H1 (cell line): ENCODE measurements at regions not wholly inside any gene's neighbourhood (a gene's known extent, or its start where the extent isn't known, plus 50 kb on each side); places are given as distances from the start of the nearest gene placed in this dataset.
A peak's percentile ranks its signal among the peaks of the same experiment; 100 is the strongest.

Experiments
- CTCF ChIA-PET: fragments of 300-600 bp; sonication (Branson Sonifier 250); formaldehyde crosslinking; loops from one replicate; lab custom pipeline; 2021; ENCODE audit not compliant: partially characterized antibody; lab: Charles Lee
- POLR2A ChIA-PET: fragments of 300-600 bp; sonication (Branson Sonifier 250); formaldehyde crosslinking; loops from one replicate; lab custom pipeline; 2021; ENCODE audit warnings: inconsistent platforms; ENCODE audit not compliant: partially characterized antibody; lab: Charles Lee
- DNase-seq, 2 experiments: peaks; one replicate each; pipeline versions ENCODE4 v3.0.0 to v3.0.0-alpha.2; 2010 to 2022; ENCODE audit warnings: low spot score in 2 of 2, low read depth in 1 of 2, mixed read lengths in 1 of 2
- FAIRE-seq: peaks from 2 replicates; lab custom pipeline; 2011; peaks lifted over from hg19 to GRCh38; lab: Jason Lieb, UNC
- H2AFZ ChIP-seq: 2 replicates; pipeline ENCODE4 v1.8.1; 2012; ENCODE audit warnings: low read length, inconsistent platforms
- H2AK5ac ChIP-seq: 2 replicates; pipeline ENCODE4 v1.6.1; 2013; ENCODE audit warnings: low read depth, low read length
- H2BK120ac ChIP-seq: replicated peaks from 2 replicates; pipeline ENCODE3; 2013; ENCODE audit warnings: low read depth, low read length, inconsistent platforms
- H2BK12ac ChIP-seq: 2 replicates; pipeline ENCODE4 v1.6.1; 2013; ENCODE audit warnings: low read depth, low read length
- H2BK15ac ChIP-seq: 2 replicates; pipeline ENCODE4 v1.6.1; 2013; ENCODE audit warnings: low read length
- H2BK20ac ChIP-seq: 2 replicates; pipeline ENCODE4 v1.6.1; 2013; ENCODE audit warnings: low read length
- H2BK5ac ChIP-seq: 2 replicates; pipeline ENCODE4 v1.6.1; 2013; ENCODE audit warnings: low read depth, low read length
- H3K14ac ChIP-seq: 2 replicates; pipeline ENCODE4 v1.6.1; 2013; ENCODE audit warnings: inconsistent platforms; ENCODE audit not compliant: insufficient read length
- H3K18ac ChIP-seq: 2 replicates; pipeline ENCODE4 v1.6.1; 2013; ENCODE audit warnings: low read length; ENCODE audit errors: extremely low read depth
- H3K23ac ChIP-seq: 2 replicates; pipeline ENCODE4 v1.6.1; 2013; ENCODE audit warnings: inconsistent platforms; ENCODE audit not compliant: insufficient read length
- H3K23me2 ChIP-seq: 2 replicates; pipeline ENCODE4 v1.6.1; 2013; ENCODE audit warnings: low read depth, low read length
- H3K27ac ChIP-seq: 2 replicates; pipeline ENCODE4 v1.6.1; 2011; ENCODE audit warnings: low read depth, low read length, inconsistent platforms
- H3K27me3 ChIP-seq, 4 experiments: replicated peaks in 1 of 4; 1 replicate in 1 of 4; 2 replicates in 3 of 4; pipeline versions ENCODE4 v1.6.1 to v1.8.1; 2011 to 2013; ENCODE audit warnings: low read length in 3 of 4, mild to moderate bottlenecking in 3 of 4, inconsistent platforms in 2 of 4, mixed read lengths in 2 of 4, moderate library complexity in 1 of 4; ENCODE audit not compliant: control insufficient read depth in 3 of 4, insufficient read depth in 3 of 4; ENCODE audit errors: extremely low read depth in 1 of 4
- H3K36me3 ChIP-seq, 4 experiments: 2 replicates each; pipeline versions ENCODE4 v1.6.1 to v1.8.1; 2011 to 2013; ENCODE audit warnings: mild to moderate bottlenecking in 4 of 4, low read length in 3 of 4, moderate library complexity in 2 of 4, control low read depth in 1 of 4, inconsistent platforms in 1 of 4; ENCODE audit not compliant: insufficient read depth in 4 of 4, control insufficient read depth in 2 of 4
- H3K4ac ChIP-seq: replicated peaks from 2 replicates; pipeline ENCODE3; 2013; ENCODE audit warnings: low read length, low read depth, mixed read lengths, inconsistent platforms; ENCODE audit not compliant: insufficient read length
- H3K4me1 ChIP-seq, 4 experiments: replicated peaks in 1 of 4; 1 replicate in 1 of 4; 2 replicates in 3 of 4; pipeline versions ENCODE4 v1.6.1 to v1.8.1; 2011 to 2013; ENCODE audit warnings: low read length in 3 of 4, inconsistent platforms in 2 of 4, mixed read lengths in 1 of 4; ENCODE audit not compliant: insufficient read depth in 4 of 4, control insufficient read depth in 3 of 4
- H3K4me2 ChIP-seq, 2 experiments: 2 replicates each; pipeline versions ENCODE4 v1.6.1 to v1.8.1; 2011 to 2013; ENCODE audit warnings: low read depth in 2 of 2, low read length in 2 of 2, control low read depth in 1 of 2, inconsistent platforms in 1 of 2, mild to moderate bottlenecking in 1 of 2; ENCODE audit not compliant: insufficient read depth in 1 of 2
- H3K4me3 ChIP-seq, 4 experiments: fragments of 200-600, 300-600 bp in 1 of 4; sonication (generic), shearing (Covaris generic), sonication (Bioruptor Twin) in 1 of 4; 2 replicates each; pipeline versions ENCODE4 v1.5.1 to v1.8.1; 2011 to 2016; ENCODE audit warnings: low read length in 4 of 4, low read depth in 3 of 4, control low read depth in 2 of 4, inconsistent platforms in 2 of 4, mild to moderate bottlenecking in 2 of 4, mixed read lengths in 1 of 4, moderate library complexity in 1 of 4; ENCODE audit not compliant: insufficient read depth in 2 of 4; ENCODE audit errors: extremely low read depth in 1 of 4
- H3K56ac ChIP-seq: replicated peaks from 2 replicates; pipeline ENCODE3; 2013; ENCODE audit warnings: low read depth, mild to moderate bottlenecking, mixed read lengths, low read length, inconsistent platforms; ENCODE audit not compliant: insufficient read length
- H3K79me1 ChIP-seq: 2 replicates; pipeline ENCODE4 v1.6.1; 2013; ENCODE audit warnings: low read depth, low read length, control low read depth
- H3K79me2 ChIP-seq, 2 experiments: 2 replicates each; pipeline versions ENCODE4 v1.6.1 to v1.8.1; 2012 to 2013; ENCODE audit warnings: low read length in 2 of 2, mild to moderate bottlenecking in 2 of 2, inconsistent platforms in 1 of 2; ENCODE audit not compliant: insufficient read depth in 2 of 2, control insufficient read depth in 1 of 2
- H3K9ac ChIP-seq, 4 experiments: replicated peaks in 1 of 4; 1 replicate in 1 of 4; 2 replicates in 3 of 4; pipeline versions ENCODE4 v1.6.1 to v1.8.1; 2011 to 2013; ENCODE audit warnings: low read depth in 3 of 4, low read length in 3 of 4, control low read depth in 2 of 4, mild to moderate bottlenecking in 2 of 4, moderate library complexity in 2 of 4, inconsistent platforms in 1 of 4; ENCODE audit errors: extremely low read depth in 1 of 4
- H3K9me3 ChIP-seq, 2 experiments: 2 replicates each; pipeline versions ENCODE4 v1.6.1 to v1.8.1; 2012 to 2013; ENCODE audit warnings: mild to moderate bottlenecking in 2 of 2, moderate library complexity in 2 of 2, control low read depth in 1 of 2, inconsistent platforms in 1 of 2, low read depth in 1 of 2, low read length in 1 of 2, mixed read lengths in 1 of 2; ENCODE audit not compliant: insufficient read depth in 2 of 2
- H4K20me1 ChIP-seq, 2 experiments: replicated peaks in 1 of 2; 2 replicates each; pipeline versions ENCODE3 to v1.8.1; 2011 to 2013; ENCODE audit warnings: inconsistent platforms in 2 of 2, low read length in 2 of 2, mild to moderate bottlenecking in 1 of 2; ENCODE audit not compliant: insufficient read depth in 2 of 2, control insufficient read depth in 1 of 2
- H4K5ac ChIP-seq: 2 replicates; pipeline ENCODE4 v1.6.1; 2013; ENCODE audit warnings: low read length, low read depth, mixed read lengths, inconsistent platforms; ENCODE audit not compliant: insufficient read length
- H4K8ac ChIP-seq: 2 replicates; pipeline ENCODE4 v1.8.0; 2013; ENCODE audit warnings: mild to moderate bottlenecking, moderate library complexity, low read length, inconsistent platforms; ENCODE audit not compliant: insufficient read depth; ENCODE audit errors: extremely low read depth
- H4K91ac ChIP-seq: replicated peaks from 2 replicates; pipeline ENCODE3; 2013; ENCODE audit warnings: low read length, mixed read lengths, inconsistent platforms; ENCODE audit not compliant: insufficient read length
- ASH2L ChIP-seq: fragments of 200-600, 300-600 bp; sonication (generic); IDR thresholded peaks from one replicate; pipeline ENCODE4 v1.7.1; 2017; ENCODE audit warnings: low read length
- CBX8 ChIP-seq: fragments of 300-800, 300-1000 bp; sonication (generic); IDR thresholded peaks from 2 replicates; pipeline ENCODE4 v1.7.1; 2016; ENCODE audit warnings: low read depth, low read length, borderline replicate concordance
- CHD1 ChIP-seq: IDR thresholded peaks from 2 replicates; pipeline ENCODE4 v1.6.1; 2012; ENCODE audit warnings: low read depth, low read length, improper control_type of control experiment
- EZH2 ChIP-seq: fragments of 200-600 bp; sonication (generic); IDR thresholded peaks from 2 replicates; pipeline ENCODE4 v1.7.1; 2012; ENCODE audit warnings: low read depth, mild to moderate bottlenecking, moderate library complexity, low read length, inconsistent platforms; ENCODE audit not compliant: severe bottlenecking
- FOSL1 ChIP-seq: IDR thresholded peaks from 2 replicates; pipeline ENCODE4 v1.6.1; 2011; ENCODE audit warnings: mild to moderate bottlenecking, low read depth, low read length, moderate library complexity; ENCODE audit not compliant: insufficient read depth
- KDM1A ChIP-seq: fragments of 200-600, 300-600 bp; sonication (generic); IDR thresholded peaks from 2 replicates; pipeline ENCODE4 v1.7.1; 2016; ENCODE audit warnings: mild to moderate bottlenecking, low read length, borderline replicate concordance
- NRF1 ChIP-seq: IDR thresholded peaks from 2 replicates; pipeline ENCODE4 v1.6.1; 2011; ENCODE audit warnings: mild to moderate bottlenecking, low read depth, low read length, improper control_type of control experiment
- SIRT6 ChIP-seq: IDR thresholded peaks from one replicate; pipeline ENCODE4 v1.7.1; 2012; ENCODE audit warnings: low read length, inconsistent platforms
- TAF1 ChIP-seq: IDR thresholded peaks from 2 replicates; pipeline ENCODE4 v1.6.1; 2011; ENCODE audit warnings: mild to moderate bottlenecking, low read depth, low read length
- ZNF274 ChIP-seq: IDR thresholded peaks from 2 replicates; pipeline ENCODE4 v1.7.0; 2012; ENCODE audit warnings: low read length, borderline replicate concordance; ENCODE audit errors: extremely low read depth
- WGBS, 2 experiments: shearing (Covaris generic) in 1 of 2; methylation state at CpG; one replicate each; pipeline versions ENCODE4 v1.1.6 to v1.1.7; 2013 to 2015; ENCODE audit warnings: low lambda C conversion rate in 2 of 2, mixed read lengths in 2 of 2, inconsistent platforms in 1 of 2, low coverage in 1 of 2, missing lambda C conversion rate in 1 of 2; ENCODE audit not compliant: insufficient replicate concordance in 2 of 2, insufficient coverage in 1 of 2, insufficient read length in 1 of 2; ENCODE audit errors: extremely low coverage in 1 of 2, missing lambda C conversion rate in 1 of 2; 5-methylcytosine and 5-hydroxymethylcytosine counted together
- TF ChIP-seq, protein P1 (sequence below): IDR thresholded peaks from 2 replicates; pipeline ENCODE4 v1.6.1; 2012; ENCODE audit warnings: low read length, inconsistent platforms

DNA sequence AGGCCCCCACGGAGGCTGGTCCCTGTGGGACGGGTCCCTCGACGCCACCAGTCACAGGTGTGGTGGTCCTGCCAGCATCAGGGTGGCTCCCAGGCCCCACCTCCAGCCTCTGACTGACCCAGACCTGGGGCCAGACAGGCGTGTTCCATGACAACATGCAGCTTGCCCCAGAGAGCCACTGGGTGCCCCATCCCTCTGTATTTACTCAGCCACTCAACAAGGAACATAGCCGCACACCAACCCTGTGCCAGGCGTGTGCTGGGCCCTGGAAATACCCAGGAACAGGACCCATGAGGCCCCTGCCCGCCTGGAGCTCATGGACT, 65.4 kb downstream of the MATN1 start:
- H4K20me1 ChIP-seq: no peaks in the 10 kb centered on the region
- peaks cover 0 to 9% (median 3%) of the 10 kb centered on the region in 4 experiments; a peak in 4 of 7 replicates for H3K4me1 ChIP-seq
- H3K23me2 ChIP-seq: peaks cover 5% of the 10 kb centered on the region; the same call in 1 of the 2 replicates
- H4K91ac ChIP-seq: no peak overlapping the region
- no peak overlapping the region for H3K27ac ChIP-seq
- H2BK5ac ChIP-seq: no peak overlapping the region
- ChIA-PET CTCF (interaction anchor here (0.6 to 1.2 kb wide), 3 partner anchors 24 to 165 kb away, joined by 3 read pairs; no protein-coding TSS in a partner anchor), POLR2A (no interaction called here)
- no peaks in the 10 kb centered on the region for H3K79me1 ChIP-seq
- H3K4ac ChIP-seq: no peak overlapping the region
- no peaks in the 10 kb centered on the region for H3K9me3 ChIP-seq
- H3K27me3 ChIP-seq: peaks cover 0 to 2% (median 0%) of the 10 kb centered on the region in 4 experiments; a peak in 1 of 7 replicates
- DNase-seq: no peak
- no peak overlapping the region for H3K18ac ChIP-seq
- no peak overlapping the region for H2AFZ ChIP-seq
- H3K23ac ChIP-seq: no peak overlapping the region
- no peak overlapping the region for H3K9ac ChIP-seq
- H2BK12ac ChIP-seq: no peak overlapping the region
- H2BK15ac ChIP-seq: no peak overlapping the region
- H3K14ac ChIP-seq: no peak overlapping the region
- H4K5ac ChIP-seq: no peak overlapping the region
- no peak overlapping the region for H2AK5ac ChIP-seq
- H3K4me2 ChIP-seq: no peak overlapping the region
- no peak overlapping the region for H2BK120ac ChIP-seq
- H3K79me2 ChIP-seq: no peaks in the 10 kb centered on the region
- no peaks in the 10 kb centered on the region for H3K36me3 ChIP-seq
- H2BK20ac ChIP-seq: no peak overlapping the region
- no peak overlapping the region for H3K56ac ChIP-seq
- WGBS, 2 experiments: 89% methylated on average over 6 of the region's 8 CpGs; no CpG with 5 or more reads in 1 of the 2 experiments
- H3K4me3 ChIP-seq: no peak overlapping the region
- no peak for FAIRE-seq
- TF ChIP-seq TAF1 (no peak), ASH2L (no peak), EZH2 (no peak), NRF1 (no peak), KDM1A (no peak), CBX8 (no peak), FOSL1 (no peak), SIRT6 (no peak), ZNF274 (no peak), CHD1 (no peak)
- TF ChIP-seq, protein P1, sequence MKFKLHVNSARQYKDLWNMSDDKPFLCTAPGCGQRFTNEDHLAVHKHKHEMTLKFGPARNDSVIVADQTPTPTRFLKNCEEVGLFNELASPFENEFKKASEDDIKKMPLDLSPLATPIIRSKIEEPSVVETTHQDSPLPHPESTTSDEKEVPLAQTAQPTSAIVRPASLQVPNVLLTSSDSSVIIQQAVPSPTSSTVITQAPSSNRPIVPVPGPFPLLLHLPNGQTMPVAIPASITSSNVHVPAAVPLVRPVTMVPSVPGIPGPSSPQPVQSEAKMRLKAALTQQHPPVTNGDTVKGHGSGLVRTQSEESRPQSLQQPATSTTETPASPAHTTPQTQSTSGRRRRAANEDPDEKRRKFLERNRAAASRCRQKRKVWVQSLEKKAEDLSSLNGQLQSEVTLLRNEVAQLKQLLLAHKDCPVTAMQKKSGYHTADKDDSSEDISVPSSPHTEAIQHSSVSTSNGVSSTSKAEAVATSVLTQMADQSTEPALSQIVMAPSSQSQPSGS: no peak
- TF ChIP-seq, all 59 proteins: peak for 0
- H4K8ac ChIP-seq: peak overlapping the region; percentile 88; the same call in 1 of the 2 replicates
